ENCODE measurements at regions not wholly inside any gene's neighbourhood (a gene's known extent, or its start where the extent isn't known, plus 50 kb on each side); places are given as distances from the start of the nearest gene placed in this dataset.

DNA sequence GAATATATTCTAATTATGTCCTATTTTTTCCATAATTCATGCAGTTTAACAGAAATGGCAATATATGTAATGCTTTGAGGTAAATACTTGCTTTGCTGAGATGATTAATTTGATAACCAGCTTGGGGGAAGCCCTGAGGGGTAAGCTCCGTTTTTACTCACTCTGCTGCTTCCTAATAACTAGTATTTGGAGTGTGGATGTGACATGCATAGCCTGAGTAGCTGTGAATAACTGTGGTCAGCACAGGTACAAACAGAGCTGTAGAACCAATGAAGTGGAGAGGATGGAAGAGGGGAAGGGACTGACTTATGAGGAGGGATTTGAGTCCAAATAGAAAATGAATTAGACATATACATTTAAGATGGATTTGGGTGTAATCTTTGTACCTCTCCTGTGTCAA is 1495.5 kb upstream of the DDX18 start:
- no peak for TF ChIP-seq POLR2A (IDR thresholded peaks at IDR 0.05; ENCODE audit: low read length)
- no peak for TF ChIP-seq GATA1 (IDR thresholded peaks at IDR 0.05; ENCODE audit: low read depth, low read length)

DNA sequence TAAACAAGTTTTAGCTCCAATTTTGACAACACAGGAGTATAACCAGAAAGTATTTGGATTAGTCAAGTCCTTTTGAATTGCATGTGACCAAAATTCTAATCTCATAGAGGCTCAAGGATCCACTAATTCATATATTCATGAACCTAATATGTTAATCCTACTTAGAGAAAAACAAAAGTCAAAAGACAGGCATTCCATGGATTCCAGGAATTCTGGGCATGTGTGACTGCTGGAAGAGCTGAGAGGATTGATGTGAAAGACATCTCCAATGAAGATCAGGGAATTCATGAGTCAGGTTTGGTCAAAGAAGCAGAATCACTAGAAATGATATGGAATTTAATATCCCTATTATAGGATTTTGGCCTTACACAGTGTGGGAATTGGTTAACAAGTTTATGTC is 1494.6 kb upstream of the DDX18 start:
- no peak for DNase-seq
- TF ChIP-seq GATA1 (IDR thresholded peaks at IDR 0.05; ENCODE audit: low read depth, low read length) (no peak), POLR2A (IDR thresholded peaks at IDR 0.05; ENCODE audit: low read length) (no peak)

More for the DNA sequence above, 1495.5 kb upstream of the DDX18 start:
- no peak for DNase-seq

DNA sequence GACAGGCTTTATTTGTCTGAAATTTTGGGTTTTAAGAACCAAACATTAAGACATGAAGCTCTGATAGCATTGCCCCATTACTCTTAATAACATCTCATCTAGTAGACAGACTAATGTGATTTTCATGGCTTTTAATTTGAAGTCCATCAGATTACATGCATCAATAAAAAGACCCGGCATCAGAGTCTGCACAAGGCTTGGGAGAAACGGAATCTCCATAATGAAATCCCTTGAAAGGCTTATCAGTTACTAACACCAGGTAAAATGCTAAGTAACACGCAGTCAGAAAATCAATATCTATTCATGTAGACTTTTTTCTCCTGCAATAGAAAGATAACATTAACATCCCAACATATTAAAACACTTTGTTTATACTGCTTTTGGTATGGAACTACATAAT is 1485.2 kb upstream of the DDX18 start:
- TF ChIP-seq POLR2A (IDR thresholded peaks at IDR 0.05; ENCODE audit: low read length) (no peak), GATA1 (IDR thresholded peaks at IDR 0.05; ENCODE audit: low read depth, low read length) (no peak)
- DNase-seq = no peak

DNA sequence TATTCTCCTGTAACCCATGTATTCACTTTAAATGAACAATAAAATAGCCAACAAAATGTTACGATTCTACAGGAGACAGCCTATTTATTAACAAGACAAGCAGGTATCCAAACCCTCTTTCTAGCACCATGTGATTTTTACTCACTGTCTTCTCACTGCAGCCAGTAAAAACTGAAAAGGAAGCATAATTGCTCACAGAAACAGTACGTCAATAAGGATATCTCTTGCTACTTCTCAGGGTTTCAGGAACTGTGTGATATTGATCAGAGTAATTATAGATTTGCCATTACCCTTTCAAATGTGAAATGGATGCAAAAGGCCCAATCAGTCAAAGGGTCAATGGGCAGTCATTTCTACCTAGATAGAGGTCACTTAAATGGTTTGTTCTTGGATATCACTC is 1473.8 kb upstream of the DDX18 start:
- TF ChIP-seq GATA1 (IDR thresholded peaks at IDR 0.05; ENCODE audit: low read depth, low read length) = no peak
- DNase-seq = no peak

DNA sequence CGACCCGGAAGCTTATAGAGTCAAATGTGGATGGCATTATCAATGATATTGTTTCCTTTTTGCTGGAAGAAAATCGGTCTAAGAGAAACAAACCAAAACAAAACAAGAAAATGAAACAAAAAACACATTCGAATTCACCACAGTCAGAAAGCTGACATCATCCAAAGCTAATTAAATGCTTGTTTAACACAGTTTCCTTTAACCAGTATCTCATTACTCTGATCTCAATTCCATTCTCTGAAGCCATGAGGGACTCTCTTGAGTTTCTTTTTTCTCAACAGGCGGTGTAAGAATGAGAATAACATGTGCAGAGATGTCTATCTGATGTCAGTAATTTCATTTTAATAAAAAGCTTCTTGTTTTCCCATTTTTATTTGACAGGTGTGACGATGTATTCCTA is 1448.3 kb upstream of the DDX18 start:
- TF ChIP-seq GATA1 (IDR thresholded peaks at IDR 0.05; ENCODE audit: low read depth, low read length) = no peak
- no peak for TF ChIP-seq POLR2A (IDR thresholded peaks at IDR 0.05; ENCODE audit: low read length)
- no peak for DNase-seq

DNA sequence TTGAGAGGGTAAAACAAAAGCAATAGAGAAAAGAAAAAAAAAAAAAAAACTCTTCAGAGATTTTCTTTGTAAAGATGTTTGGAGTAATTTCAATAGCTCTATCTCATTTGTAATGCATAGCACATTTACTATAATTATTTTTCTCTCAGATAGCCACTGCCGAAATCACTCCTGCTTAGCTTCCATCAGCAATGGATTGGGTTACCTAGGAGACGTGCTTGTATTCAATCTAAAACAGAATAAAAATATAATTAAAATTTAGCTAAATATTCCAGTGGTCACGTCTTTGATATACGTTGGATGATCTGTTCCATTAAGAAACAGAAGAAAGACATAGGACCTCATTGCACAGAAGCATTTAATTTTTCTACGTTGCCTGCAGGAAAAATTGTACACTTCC is 1435.7 kb upstream of the DDX18 start:
- no peak for DNase-seq
- TF ChIP-seq POLR2A (IDR thresholded peaks at IDR 0.05; ENCODE audit: low read length) = no peak
- TF ChIP-seq GATA1 (IDR thresholded peaks at IDR 0.05; ENCODE audit: low read depth, low read length) = no peak

DNA sequence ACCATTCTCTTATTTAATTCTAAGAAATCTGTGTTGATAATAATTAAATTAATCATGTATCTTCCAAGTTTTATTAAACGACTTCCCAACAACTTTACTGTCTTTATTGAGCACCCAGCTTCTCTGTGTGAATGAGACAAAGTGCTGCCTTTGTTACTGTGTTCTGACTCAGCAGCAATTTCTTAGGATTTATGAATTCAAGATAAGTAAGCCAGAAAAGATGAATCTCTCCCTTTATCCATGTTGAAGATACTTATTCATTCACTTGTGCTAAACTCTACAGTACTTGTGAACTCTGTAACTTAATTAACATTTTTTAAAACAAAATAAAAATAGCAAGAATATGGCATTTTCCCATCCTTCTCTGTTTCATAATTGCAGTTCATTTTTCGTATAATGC is 1403.3 kb upstream of the DDX18 start:
- TF ChIP-seq GATA1 (IDR thresholded peaks at IDR 0.05; ENCODE audit: low read depth, low read length) (no peak), POLR2A (IDR thresholded peaks at IDR 0.05; ENCODE audit: low read length) (no peak)
- DNase-seq = no peak

DNA sequence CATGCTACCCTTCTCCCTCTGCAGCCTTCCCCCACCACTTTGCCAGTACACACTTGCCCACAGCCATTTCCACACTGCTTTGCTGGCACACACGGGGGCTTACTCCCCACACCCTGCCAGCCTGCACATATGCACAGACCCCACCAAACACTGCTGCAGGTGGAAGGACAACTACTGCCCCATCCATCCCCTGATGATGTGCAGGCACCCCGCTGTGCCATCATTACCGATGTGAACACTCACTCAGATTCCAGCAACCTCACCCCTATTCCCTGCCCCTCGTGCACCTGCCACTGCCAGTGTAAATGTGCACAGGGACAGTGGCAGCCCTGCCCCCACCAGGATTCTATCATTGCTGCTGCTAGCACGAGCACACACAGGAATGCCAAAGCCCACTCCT is 1400.8 kb upstream of the DDX18 start:
- no peak for DNase-seq
- TF ChIP-seq GATA1 (IDR thresholded peaks at IDR 0.05; ENCODE audit: low read depth, low read length) (no peak), POLR2A (IDR thresholded peaks at IDR 0.05; ENCODE audit: low read length) (no peak)

DNA sequence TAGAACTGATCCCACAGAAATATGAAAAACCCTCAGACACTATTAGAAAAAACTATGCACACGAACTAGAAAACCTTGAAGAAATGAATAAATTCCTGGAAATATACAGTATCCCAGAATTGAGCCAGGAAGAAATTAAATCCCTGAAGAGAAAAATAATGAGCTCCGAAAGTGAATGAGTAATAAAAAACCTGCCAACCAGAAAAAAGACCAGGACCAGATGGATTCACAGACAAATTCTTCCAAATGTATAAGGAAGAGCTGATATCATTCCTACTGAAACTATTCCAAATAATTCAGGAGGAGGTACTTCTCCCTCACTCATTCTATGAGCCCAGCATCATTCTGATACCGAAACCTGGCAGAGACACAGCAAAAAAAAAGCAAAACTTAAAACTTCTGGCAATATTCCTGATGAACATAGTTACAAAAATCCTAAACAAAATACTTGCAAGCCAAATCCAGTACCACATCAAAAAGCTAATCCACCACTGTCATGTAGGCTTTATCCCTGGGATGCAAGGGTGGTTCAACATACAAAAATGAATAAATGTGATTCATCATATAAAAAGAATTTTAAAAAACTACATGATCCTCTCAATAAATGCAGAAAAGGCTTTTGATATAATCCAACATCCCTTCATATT is 1397.6 kb upstream of the DDX18 start:
- TF ChIP-seq POLR2A (IDR thresholded peaks at IDR 0.05; ENCODE audit: low read length) = no peak
- no peak for TF ChIP-seq GATA1 (IDR thresholded peaks at IDR 0.05; ENCODE audit: low read depth, low read length)
- no peak for DNase-seq

DNA sequence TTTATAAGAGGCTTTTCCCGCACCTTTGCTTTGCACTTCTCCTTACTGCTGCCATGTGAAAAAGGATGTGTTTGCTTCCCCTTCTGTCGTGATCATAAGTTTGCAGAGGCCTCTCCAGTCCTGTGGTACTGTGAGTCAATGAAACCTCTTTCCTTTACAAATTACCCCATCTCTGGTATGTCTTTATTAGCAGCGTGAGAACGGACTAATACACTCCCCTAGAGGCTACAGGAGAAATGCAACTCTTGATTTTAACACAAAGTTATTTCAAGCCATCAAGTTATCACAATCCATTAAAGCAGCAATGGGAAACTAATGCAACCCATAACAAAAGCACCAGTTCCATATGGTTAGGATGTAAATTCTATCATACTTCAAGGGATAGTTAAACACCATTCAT is 1378.8 kb upstream of the DDX18 start:
- DNase-seq = no peak
- TF ChIP-seq POLR2A (IDR thresholded peaks at IDR 0.05; ENCODE audit: low read length) = no peak
- TF ChIP-seq GATA1 (IDR thresholded peaks at IDR 0.05; ENCODE audit: low read depth, low read length) = no peak

DNA sequence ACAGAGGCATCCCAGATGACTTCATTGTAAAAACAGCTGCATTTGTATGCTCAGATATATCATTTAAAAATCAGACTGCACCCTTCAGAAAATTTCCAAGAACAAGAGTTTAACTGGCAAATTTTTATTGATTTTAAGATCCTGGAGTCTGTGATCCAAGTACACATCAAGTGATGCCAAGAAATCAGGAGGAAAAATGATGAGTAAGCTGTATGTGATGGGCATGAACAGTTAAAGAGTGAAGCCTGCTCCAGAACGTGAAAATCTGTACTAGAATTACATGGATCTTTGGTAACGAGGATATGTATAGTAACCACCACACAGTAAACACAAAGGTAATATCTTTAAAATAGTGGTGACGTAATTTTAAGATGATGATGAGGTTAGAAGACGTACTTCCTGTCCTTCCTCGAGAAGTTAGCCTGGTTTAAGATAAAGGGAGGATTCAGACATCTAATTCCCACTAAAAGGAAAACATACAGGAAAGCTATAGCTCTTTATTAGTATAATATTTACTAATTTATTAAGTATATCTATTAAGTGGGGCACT is 1374.3 kb upstream of the DDX18 start:
- no peak for TF ChIP-seq POLR2A (IDR thresholded peaks at IDR 0.05; ENCODE audit: low read length)
- no peak for TF ChIP-seq GATA1 (IDR thresholded peaks at IDR 0.05; ENCODE audit: low read depth, low read length)
- no peak for DNase-seq

DNA sequence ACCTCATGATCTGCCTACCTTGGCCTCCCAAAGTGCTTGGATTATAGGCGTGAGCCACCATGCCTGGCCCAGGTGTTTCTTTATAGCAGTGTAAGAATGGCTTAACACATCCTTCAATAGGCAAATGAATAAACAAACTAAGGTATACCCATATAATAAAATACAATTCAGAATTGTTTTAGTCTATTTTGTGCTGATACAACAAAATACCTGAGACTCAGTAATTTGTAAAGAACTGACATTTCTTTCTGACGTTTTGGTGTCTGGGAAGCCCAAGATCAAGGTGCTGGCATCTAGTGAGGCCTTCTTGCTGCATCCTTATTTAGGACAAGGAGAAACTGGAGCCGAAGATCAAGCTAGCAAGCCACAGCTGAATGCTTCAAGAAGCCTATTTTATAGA is 1372.1 kb upstream of the DDX18 start:
- no peak for DNase-seq
- TF ChIP-seq POLR2A (IDR thresholded peaks at IDR 0.05; ENCODE audit: low read length) (no peak), GATA1 (IDR thresholded peaks at IDR 0.05; ENCODE audit: low read depth, low read length) (no peak)

DNA sequence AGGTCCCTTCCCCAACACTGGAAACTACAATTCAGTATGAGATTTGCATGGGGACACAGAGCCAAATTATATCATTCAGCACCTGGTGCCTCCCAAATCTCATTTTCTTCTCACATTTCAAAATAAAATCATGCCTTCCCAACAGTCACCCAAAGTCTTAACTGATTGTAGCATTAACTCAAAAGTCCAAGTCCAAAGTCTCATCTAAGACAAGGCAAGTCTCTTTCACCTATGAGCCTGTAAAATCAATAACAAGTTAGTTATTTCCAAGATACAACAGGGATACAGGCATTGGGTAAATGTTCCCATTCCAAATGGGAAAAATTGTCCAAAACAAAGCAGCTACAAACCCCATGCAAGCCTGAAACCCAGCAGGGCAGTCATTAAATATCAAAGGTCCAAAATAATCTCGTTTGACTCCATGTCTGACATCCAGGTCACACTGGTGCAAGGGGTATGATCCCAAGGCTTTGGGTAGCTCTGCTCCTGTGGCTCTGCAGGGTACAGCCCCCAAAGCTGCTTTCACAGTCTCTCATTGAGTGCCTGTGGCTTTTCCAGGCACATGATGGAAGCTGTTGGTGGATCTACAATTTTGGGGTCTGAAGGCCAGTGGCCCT is 1370.1 kb upstream of the DDX18 start:
- DNase-seq = no peak
- TF ChIP-seq POLR2A (IDR thresholded peaks at IDR 0.05; ENCODE audit: low read length) (no peak), GATA1 (IDR thresholded peaks at IDR 0.05; ENCODE audit: low read depth, low read length) (no peak)

DNA sequence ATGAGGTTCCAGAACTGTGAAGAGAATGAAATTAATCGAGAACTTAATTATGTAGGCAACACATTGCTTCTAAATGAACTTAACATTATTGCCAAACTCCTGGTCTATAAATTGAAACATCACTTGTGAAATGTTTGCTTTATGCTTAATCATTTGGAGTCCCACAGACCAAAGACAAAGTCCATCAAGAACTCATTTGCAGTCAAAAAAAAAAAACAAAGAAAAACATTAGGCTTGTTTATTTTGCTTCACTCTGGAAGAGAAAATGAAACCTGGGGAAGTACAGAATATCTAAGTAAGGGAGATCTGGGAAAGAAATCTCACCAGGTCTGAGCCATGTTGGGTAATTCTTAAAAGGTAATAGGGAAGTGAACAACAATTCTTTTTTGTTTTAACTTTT is 1363.5 kb upstream of the DDX18 start:
- TF ChIP-seq GATA1 (IDR thresholded peaks at IDR 0.05; ENCODE audit: low read depth, low read length) = no peak
- no peak for TF ChIP-seq POLR2A (IDR thresholded peaks at IDR 0.05; ENCODE audit: low read length)
- DNase-seq = no peak

DNA sequence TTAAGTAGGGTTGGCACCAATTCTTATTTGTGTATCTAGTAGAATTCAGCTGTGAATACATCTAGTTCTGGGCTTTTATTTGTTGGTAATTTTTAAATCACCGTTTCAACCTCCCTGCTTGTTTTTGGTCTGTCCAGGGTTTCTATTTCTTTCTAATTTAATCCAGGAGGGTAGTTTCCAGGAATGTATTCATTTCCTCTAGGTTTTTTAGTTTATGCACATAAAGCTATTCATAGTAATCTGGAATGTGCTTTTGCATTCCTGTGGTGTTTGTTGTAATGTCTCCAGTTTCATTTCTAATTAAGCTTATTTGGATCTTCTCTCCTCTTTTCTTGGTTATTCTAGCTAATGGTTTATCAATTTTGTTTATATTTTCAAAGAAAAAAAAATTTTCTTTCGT is 1361.8 kb upstream of the DDX18 start:
- TF ChIP-seq POLR2A (IDR thresholded peaks at IDR 0.05; ENCODE audit: low read length) (no peak), GATA1 (IDR thresholded peaks at IDR 0.05; ENCODE audit: low read depth, low read length) (no peak)
- DNase-seq = no peak

Measured in erythroblast (primary cell).